ENCODE measurements at regions not wholly inside any gene's neighbourhood (a gene's known extent, or its start where the extent isn't known, plus 50 kb on each side); places are given as distances from the start of the nearest gene placed in this dataset.

GRCh38 chr6:1496092-1496491 lies 106.7 kb downstream of the FOXF2 start:
- no peak for DNase-seq
- TF ChIP-seq GATA1 (IDR thresholded peaks at IDR 0.05; ENCODE audit: low read depth, low read length) (no peak), POLR2A (IDR thresholded peaks at IDR 0.05; ENCODE audit: low read length) (no peak)

- TF ChIP-seq POLR2A (IDR thresholded peaks at IDR 0.05; ENCODE audit: low read length) (no peak), GATA1 (IDR thresholded peaks at IDR 0.05; ENCODE audit: low read depth, low read length) (no peak)
- DNase-seq, result no peak
These were observed 107.7 kb downstream of the FOXF2 start for GRCh38 chr6:1496836-1497760.

- DNase-seq, result no peak
- TF ChIP-seq GATA1 (IDR thresholded peaks at IDR 0.05; ENCODE audit: low read depth, low read length) (no peak), POLR2A (IDR thresholded peaks at IDR 0.05; ENCODE audit: low read length) (no peak)
These were observed 108.4 kb downstream of the FOXF2 start for GRCh38 chr6:1497761-1498105.

GRCh38 chr6:1498491-1499113 lies 109.2 kb downstream of the FOXF2 start:
- DNase-seq, result no peak
- TF ChIP-seq POLR2A (IDR thresholded peaks at IDR 0.05; ENCODE audit: low read length) (no peak), GATA1 (IDR thresholded peaks at IDR 0.05; ENCODE audit: low read depth, low read length) (no peak)

GRCh38 chr6:1499777-1500176 lies 109.9 kb upstream of the FOXC1 start:
- no peak for DNase-seq
- TF ChIP-seq GATA1 (IDR thresholded peaks at IDR 0.05; ENCODE audit: low read depth, low read length) (no peak), POLR2A (IDR thresholded peaks at IDR 0.05; ENCODE audit: low read length) (no peak)

GRCh38 chr6:1500913-1501312 lies 108.8 kb upstream of the FOXC1 start:
- DNase-seq, result no peak

GRCh38 chr6:1502041-1502440 lies 107.7 kb upstream of the FOXC1 start:
- TF ChIP-seq POLR2A (IDR thresholded peaks at IDR 0.05; ENCODE audit: low read length) (no peak), GATA1 (IDR thresholded peaks at IDR 0.05; ENCODE audit: low read depth, low read length) (no peak)
- DNase-seq, result no peak

More at GRCh38 chr6:1500913-1501312, 108.8 kb upstream of the FOXC1 start:
- TF ChIP-seq GATA1 (IDR thresholded peaks at IDR 0.05; ENCODE audit: low read depth, low read length), result no peak
- TF ChIP-seq POLR2A (IDR thresholded peaks at IDR 0.05; ENCODE audit: low read length), result no peak

GRCh38 chr6:1503811-1504210 lies 105.9 kb upstream of the FOXC1 start:
- no peak for DNase-seq
- TF ChIP-seq GATA1 (IDR thresholded peaks at IDR 0.05; ENCODE audit: low read depth, low read length) (no peak), POLR2A (IDR thresholded peaks at IDR 0.05; ENCODE audit: low read length) (no peak)

- TF ChIP-seq GATA1 (IDR thresholded peaks at IDR 0.05; ENCODE audit: low read depth, low read length), result no peak
- no peak for TF ChIP-seq POLR2A (IDR thresholded peaks at IDR 0.05; ENCODE audit: low read length)
- DNase-seq, result no peak
These were observed 105.2 kb upstream of the FOXC1 start for GRCh38 chr6:1504465-1504864.

GRCh38 chr6:1507251-1507650 lies 102.5 kb upstream of the FOXC1 start:
- DNase-seq, result no peak
- TF ChIP-seq GATA1 (IDR thresholded peaks at IDR 0.05; ENCODE audit: low read depth, low read length), result no peak
- TF ChIP-seq POLR2A (IDR thresholded peaks at IDR 0.05; ENCODE audit: low read length), result no peak

GRCh38 chr6:1509241-1509640 lies 100.5 kb upstream of the FOXC1 start:
- no peak for TF ChIP-seq GATA1 (IDR thresholded peaks at IDR 0.05; ENCODE audit: low read depth, low read length)
- TF ChIP-seq POLR2A (IDR thresholded peaks at IDR 0.05; ENCODE audit: low read length), result no peak
- DNase-seq, result no peak

GRCh38 chr6:1510239-1510638 lies 99.5 kb upstream of the FOXC1 start:
- no peak for TF ChIP-seq GATA1 (IDR thresholded peaks at IDR 0.05; ENCODE audit: low read depth, low read length)
- no peak for DNase-seq

- TF ChIP-seq POLR2A (IDR thresholded peaks at IDR 0.05; ENCODE audit: low read length) (no peak), GATA1 (IDR thresholded peaks at IDR 0.05; ENCODE audit: low read depth, low read length) (no peak)
- DNase-seq, result no peak
These were observed 96.4 kb upstream of the FOXC1 start for GRCh38 chr6:1513215-1513780.

- TF ChIP-seq GATA1 (IDR thresholded peaks at IDR 0.05; ENCODE audit: low read depth, low read length), result no peak
- TF ChIP-seq POLR2A (IDR thresholded peaks at IDR 0.05; ENCODE audit: low read length), result no peak
- DNase-seq, result no peak
These were observed 95.6 kb upstream of the FOXC1 start for GRCh38 chr6:1514078-1514477.
